ENCODE measurements at regions not wholly inside any gene's neighbourhood (a gene's known extent, or its start where the extent isn't known, plus 50 kb on each side); places are given as distances from the start of the nearest gene placed in this dataset.

- Histone ChIP-seq H3K27ac (ENCODE audit: low read depth, low read length) (no peak overlapping the region), H3K9me3 (ENCODE audit: low read length) (no peaks in the 10 kb centered on the region), H3K27me3 (ENCODE audit: insufficient read depth, low read length, poor library complexity, severe bottlenecking) (no peaks in the 10 kb centered on the region), H3K4me1 (ENCODE audit: insufficient read depth, low read length) (no peaks in the 10 kb centered on the region), H3K36me3 (ENCODE audit: insufficient read depth, low read length) (no peaks in the 10 kb centered on the region), H3K4me3 (ENCODE audit: low read length) (no peak overlapping the region)
- peaks cover 1 to 23% of the 10 kb centered on the region in 2 donors for H3K27me3 Mint-ChIP-seq
- ChIA-PET CTCF (no interaction called here), POLR2A (no interaction called here)
- H3K36me3 Mint-ChIP-seq: peaks cover 0 to 1% (median 0%) of the 10 kb centered on the region in 3 donors
- H3K27ac Mint-ChIP-seq: no peak overlapping the region
- DNase-seq: no peak
- no peak overlapping the region for H3K4me3 Mint-ChIP-seq
- H3K9me3 Mint-ChIP-seq: no peaks in the 10 kb centered on the region
- H3K4me1 Mint-ChIP-seq: no peaks in the 10 kb centered on the region
Observed at GRCh38 chr2:64344999-64345576, 108.9 kb upstream of the LGALSL start.

GRCh38 chr2:64345998-64346397, 108.0 kb upstream of the LGALSL start:
- CTCF ChIA-PET: no interaction called here
- no peaks in the 10 kb centered on the region for H3K36me3 Mint-ChIP-seq
- H3K4me1 ChIP-seq (ENCODE audit: insufficient read depth, low read length): no peaks in the 10 kb centered on the region
- H3K27ac ChIP-seq (ENCODE audit: low read depth, low read length): no peak overlapping the region
- no peaks in the 10 kb centered on the region for H3K9me3 ChIP-seq (ENCODE audit: low read length)
- POLR2A ChIA-PET: no interaction called here
- no peaks in the 10 kb centered on the region for H3K4me1 Mint-ChIP-seq
- H3K27me3 Mint-ChIP-seq: peaks cover 2 to 23% of the 10 kb centered on the region in 2 donors
- H3K9me3 Mint-ChIP-seq: no peaks in the 10 kb centered on the region
- DNase-seq: no peak
- no peak overlapping the region for H3K4me3 ChIP-seq (ENCODE audit: low read length)
- no peak overlapping the region for H3K27ac Mint-ChIP-seq
- no peaks in the 10 kb centered on the region for H3K27me3 ChIP-seq (ENCODE audit: insufficient read depth, low read length, poor library complexity, severe bottlenecking)
- H3K4me3 Mint-ChIP-seq: peak overlapping the region in 1 of 7 donors; percentile 3
- no peaks in the 10 kb centered on the region for H3K36me3 ChIP-seq (ENCODE audit: insufficient read depth, low read length)

GRCh38 chr2:64348386-64349130, 105.4 kb upstream of the LGALSL start:
- Mint-ChIP-seq H3K4me1 (no peaks in the 10 kb centered on the region), H3K27ac (peak overlapping the region in 1 of 8 donors; percentile 10), H3K4me3 (no peak overlapping the region), H3K36me3 (peaks cover 0 to 2% (median 0%) of the 10 kb centered on the region in 3 donors), H3K27me3 (peaks cover 6 to 19% of the 10 kb centered on the region in 2 donors), H3K9me3 (peaks cover 0 to 8% (median 7%) of the 10 kb centered on the region in 5 donors)
- H3K36me3 ChIP-seq (ENCODE audit: insufficient read depth, low read length): no peaks in the 10 kb centered on the region
- no peaks in the 10 kb centered on the region for H3K4me1 ChIP-seq (ENCODE audit: insufficient read depth, low read length)
- no peak for DNase-seq
- no peaks in the 10 kb centered on the region for H3K9me3 ChIP-seq (ENCODE audit: low read length)
- no peak overlapping the region for H3K4me3 ChIP-seq (ENCODE audit: low read length)
- no peaks in the 10 kb centered on the region for H3K27me3 ChIP-seq (ENCODE audit: insufficient read depth, low read length, poor library complexity, severe bottlenecking)
- ChIA-PET CTCF (interaction anchor here (1.8 kb wide), 1 partner anchor 18 kb away, joined by 6 read pairs; no protein-coding TSS in a partner anchor), POLR2A (no interaction called here)
- no peak overlapping the region for H3K27ac ChIP-seq (ENCODE audit: low read depth, low read length)

DNA sequence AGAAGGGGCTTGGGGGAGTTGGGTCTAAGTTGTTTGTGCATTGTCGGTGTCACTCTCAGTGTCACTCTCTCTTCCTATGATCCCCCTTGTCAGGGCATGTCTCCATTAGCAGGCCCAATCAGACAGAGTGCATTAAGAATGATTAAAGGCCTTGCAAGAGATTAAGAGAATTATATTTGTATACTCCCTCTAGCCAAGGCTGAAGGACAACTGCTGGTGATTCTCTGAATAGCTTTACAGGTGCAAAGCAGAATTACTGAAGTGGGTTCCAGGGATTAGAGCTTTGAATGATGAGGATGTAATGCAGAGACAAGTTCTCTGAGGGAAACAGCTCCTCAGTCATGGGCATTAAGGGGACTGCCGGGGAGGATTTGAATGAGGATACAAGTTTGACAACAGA, 104.8 kb upstream of the LGALSL start:
- H3K9me3 Mint-ChIP-seq: peaks cover 0 to 8% (median 7%) of the 10 kb centered on the region in 5 donors
- DNase-seq: no peak
- H3K4me1 Mint-ChIP-seq: no peaks in the 10 kb centered on the region
- H3K36me3 ChIP-seq (ENCODE audit: insufficient read depth, low read length): no peaks in the 10 kb centered on the region
- H3K4me1 ChIP-seq (ENCODE audit: insufficient read depth, low read length): no peaks in the 10 kb centered on the region
- peak overlapping the region in 1 of 8 donors; percentile 36 for H3K27ac Mint-ChIP-seq
- CTCF ChIA-PET: no interaction called here
- no peak overlapping the region for H3K27ac ChIP-seq (ENCODE audit: low read depth, low read length)
- POLR2A ChIA-PET: no interaction called here
- H3K27me3 Mint-ChIP-seq: peaks cover 7 to 19% of the 10 kb centered on the region in 2 donors
- no peak overlapping the region for H3K4me3 ChIP-seq (ENCODE audit: low read length)
- H3K9me3 ChIP-seq (ENCODE audit: low read length): no peaks in the 10 kb centered on the region
- no peak overlapping the region for H3K4me3 Mint-ChIP-seq
- no peaks in the 10 kb centered on the region for H3K27me3 ChIP-seq (ENCODE audit: insufficient read depth, low read length, poor library complexity, severe bottlenecking)
- peaks cover 0 to 2% (median 0%) of the 10 kb centered on the region in 3 donors for H3K36me3 Mint-ChIP-seq

DNA sequence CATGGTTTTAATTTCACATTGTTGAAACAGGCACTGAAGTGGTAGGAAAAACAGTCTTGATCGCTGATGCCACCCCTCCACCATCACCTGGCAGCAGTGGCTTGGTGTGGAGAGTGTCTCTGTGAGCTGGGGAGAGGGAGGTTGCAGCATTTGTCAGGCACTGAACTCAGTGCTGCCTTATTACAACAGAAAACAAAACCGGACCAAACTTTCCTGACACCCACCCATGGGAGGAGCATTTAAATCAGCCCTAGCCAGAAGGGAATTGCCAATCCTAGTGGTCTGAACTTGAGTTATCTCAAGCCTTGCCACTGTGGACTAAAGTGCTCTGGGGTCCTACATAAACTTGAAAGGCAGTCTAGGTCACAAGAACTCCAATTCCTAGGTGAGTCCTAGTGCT, 103.0 kb upstream of the LGALSL start:
- Mint-ChIP-seq H3K27ac (no peak overlapping the region), H3K4me1 (no peaks in the 10 kb centered on the region)

GRCh38 chr2:64352292-64352691, 101.7 kb upstream of the LGALSL start:
- Mint-ChIP-seq H3K36me3 (peaks cover 0 to 2% (median 0%) of the 10 kb centered on the region in 3 donors), H3K27ac (no peak overlapping the region), H3K4me1 (no peaks in the 10 kb centered on the region), H3K9me3 (peaks cover 0 to 8% (median 7%) of the 10 kb centered on the region in 5 donors), H3K27me3 (peaks cover 23 to 40% of the 10 kb centered on the region in 2 donors), H3K4me3 (no peak overlapping the region)
- Histone ChIP-seq H3K9me3 (ENCODE audit: low read length) (no peaks in the 10 kb centered on the region), H3K36me3 (ENCODE audit: insufficient read depth, low read length) (no peaks in the 10 kb centered on the region), H3K4me3 (ENCODE audit: low read length) (no peak overlapping the region), H3K27ac (ENCODE audit: low read depth, low read length) (no peak overlapping the region), H3K27me3 (ENCODE audit: insufficient read depth, low read length, poor library complexity, severe bottlenecking) (no peaks in the 10 kb centered on the region), H3K4me1 (ENCODE audit: insufficient read depth, low read length) (no peaks in the 10 kb centered on the region)
- ChIA-PET POLR2A (no interaction called here), CTCF (no interaction called here)
- DNase-seq: no peak

More for the DNA sequence above, 103.0 kb upstream of the LGALSL start:
- DNase-seq: no peak
- peaks cover 17 to 32% of the 10 kb centered on the region in 2 donors for H3K27me3 Mint-ChIP-seq
- Histone ChIP-seq H3K36me3 (ENCODE audit: insufficient read depth, low read length) (no peaks in the 10 kb centered on the region), H3K4me3 (ENCODE audit: low read length) (no peak overlapping the region), H3K4me1 (ENCODE audit: insufficient read depth, low read length) (no peaks in the 10 kb centered on the region), H3K9me3 (ENCODE audit: low read length) (no peaks in the 10 kb centered on the region), H3K27ac (ENCODE audit: low read depth, low read length) (no peak overlapping the region), H3K27me3 (ENCODE audit: insufficient read depth, low read length, poor library complexity, severe bottlenecking) (no peaks in the 10 kb centered on the region)
- H3K4me3 Mint-ChIP-seq: no peak overlapping the region
- H3K9me3 Mint-ChIP-seq: peaks cover 0 to 8% (median 7%) of the 10 kb centered on the region in 5 donors
- peaks cover 0 to 2% (median 0%) of the 10 kb centered on the region in 3 donors for H3K36me3 Mint-ChIP-seq
- ChIA-PET CTCF (interaction anchor here (0.7 kb wide), 1 partner anchor 20 kb away, joined by 3 read pairs; no protein-coding TSS in a partner anchor), POLR2A (no interaction called here)

- ChIA-PET POLR2A (no interaction called here), CTCF (interaction anchor here (1.1 kb wide), 1 partner anchor 133 kb away, joined by 3 read pairs; no protein-coding TSS in a partner anchor)
- no peak overlapping the region for H3K27ac Mint-ChIP-seq
- no peaks in the 10 kb centered on the region for H3K4me1 Mint-ChIP-seq
- Histone ChIP-seq H3K9me3 (ENCODE audit: low read length) (no peaks in the 10 kb centered on the region), H3K4me1 (ENCODE audit: insufficient read depth, low read length) (no peaks in the 10 kb centered on the region), H3K27ac (ENCODE audit: low read depth, low read length) (no peak overlapping the region), H3K4me3 (ENCODE audit: low read length) (no peak overlapping the region), H3K27me3 (ENCODE audit: insufficient read depth, low read length, poor library complexity, severe bottlenecking) (no peaks in the 10 kb centered on the region), H3K36me3 (ENCODE audit: insufficient read depth, low read length) (no peaks in the 10 kb centered on the region)
- no peak for DNase-seq
- peaks cover 0 to 8% (median 7%) of the 10 kb centered on the region in 5 donors for H3K9me3 Mint-ChIP-seq
- peaks cover 27 to 46% of the 10 kb centered on the region in 2 donors for H3K27me3 Mint-ChIP-seq
- H3K36me3 Mint-ChIP-seq: peaks cover 0 to 2% (median 0%) of the 10 kb centered on the region in 3 donors
- H3K4me3 Mint-ChIP-seq: no peak overlapping the region
Observed at GRCh38 chr2:64354857-64355680, 98.9 kb upstream of the LGALSL start.

DNA sequence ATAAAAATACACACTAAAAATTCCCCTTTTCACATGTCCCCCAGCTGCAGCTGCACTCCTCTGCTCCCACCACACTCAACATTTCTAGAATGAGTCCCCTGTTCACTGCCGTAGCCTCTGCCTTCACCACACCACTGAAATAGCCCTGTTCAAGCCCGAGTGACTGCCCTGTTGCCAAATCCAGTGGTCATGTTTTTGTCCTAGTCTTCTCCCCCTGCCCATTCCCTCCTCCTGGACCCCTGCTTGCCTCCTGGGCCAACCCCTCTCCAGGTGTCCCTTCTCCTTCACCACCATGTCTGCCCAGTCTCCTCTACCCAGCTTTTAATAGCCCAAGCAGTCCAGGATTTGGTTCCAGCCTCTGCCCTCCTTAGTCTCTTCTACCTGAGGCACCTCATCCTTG, 97.1 kb upstream of the LGALSL start:
- no peaks in the 10 kb centered on the region for H3K4me1 ChIP-seq (ENCODE audit: insufficient read depth, low read length)
- H3K4me1 Mint-ChIP-seq: no peaks in the 10 kb centered on the region
- POLR2A ChIA-PET: no interaction called here

More for the DNA sequence above, 97.1 kb upstream of the LGALSL start:
- DNase-seq: no peak
- H3K27me3 ChIP-seq (ENCODE audit: insufficient read depth, low read length, poor library complexity, severe bottlenecking): no peaks in the 10 kb centered on the region
- CTCF ChIA-PET: no interaction called here
- no peak overlapping the region for H3K4me3 ChIP-seq (ENCODE audit: low read length)
- H3K27ac ChIP-seq (ENCODE audit: low read depth, low read length): no peak overlapping the region
- peaks cover 0 to 8% (median 7%) of the 10 kb centered on the region in 5 donors for H3K9me3 Mint-ChIP-seq
- H3K36me3 Mint-ChIP-seq: peaks cover 0 to 2% (median 0%) of the 10 kb centered on the region in 3 donors
- no peaks in the 10 kb centered on the region for H3K36me3 ChIP-seq (ENCODE audit: insufficient read depth, low read length)
- no peak overlapping the region for H3K27ac Mint-ChIP-seq
- no peaks in the 10 kb centered on the region for H3K9me3 ChIP-seq (ENCODE audit: low read length)
- no peak overlapping the region for H3K4me3 Mint-ChIP-seq
- H3K27me3 Mint-ChIP-seq: peaks cover 27 to 56% of the 10 kb centered on the region in 2 donors

Data from CD8-positive, alpha-beta memory T cell (primary cell).